HG02884 (cell line): ENCODE measurements at regions not wholly inside any gene's neighbourhood (a gene's known extent, or its start where the extent isn't known, plus 50 kb on each side); places are given as distances from the start of the nearest gene placed in this dataset.
A peak's percentile ranks its signal among the peaks of the same experiment; 100 is the strongest.

ENCODE experiments used
- ATAC-seq: cut with Tn5 transposase; IDR thresholded peaks from one replicate; pipeline ENCODE4 v1.9.1; 2021; ENCODE audit warnings: mild to moderate bottlenecking, moderate library complexity; ENCODE audit not compliant: unreplicated experiment

DNA sequence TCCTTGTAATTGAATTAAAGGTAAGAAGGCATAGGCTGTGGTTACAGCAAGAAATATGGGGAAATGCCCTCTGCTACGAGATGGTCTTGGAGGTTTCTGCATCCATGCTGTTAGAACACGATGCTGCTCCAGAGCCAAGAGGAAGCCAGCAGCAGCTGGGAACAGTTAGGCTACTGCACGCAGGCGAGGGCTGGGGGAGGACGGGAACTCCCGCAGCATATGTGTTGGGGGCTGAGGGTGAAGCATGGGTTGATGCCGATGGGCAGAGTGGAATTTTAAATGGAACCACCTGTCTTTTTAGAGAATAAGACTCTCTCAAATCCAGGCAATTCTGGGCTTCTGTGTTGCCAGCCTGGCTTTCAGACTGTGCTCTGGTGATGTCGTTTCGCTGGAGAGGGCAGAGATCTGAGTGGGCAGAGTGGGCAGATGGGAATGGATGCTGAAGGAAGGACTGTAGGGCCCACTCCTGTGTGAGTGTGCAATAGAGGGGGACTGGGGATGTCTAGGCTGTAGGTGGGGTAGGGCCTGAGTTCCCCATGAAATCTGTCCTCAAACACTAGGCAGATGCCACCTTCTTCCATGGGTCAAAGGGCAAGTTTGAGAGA lies 417.0 kb upstream of the TPM1 start:
- ATAC-seq = no peak

DNA sequence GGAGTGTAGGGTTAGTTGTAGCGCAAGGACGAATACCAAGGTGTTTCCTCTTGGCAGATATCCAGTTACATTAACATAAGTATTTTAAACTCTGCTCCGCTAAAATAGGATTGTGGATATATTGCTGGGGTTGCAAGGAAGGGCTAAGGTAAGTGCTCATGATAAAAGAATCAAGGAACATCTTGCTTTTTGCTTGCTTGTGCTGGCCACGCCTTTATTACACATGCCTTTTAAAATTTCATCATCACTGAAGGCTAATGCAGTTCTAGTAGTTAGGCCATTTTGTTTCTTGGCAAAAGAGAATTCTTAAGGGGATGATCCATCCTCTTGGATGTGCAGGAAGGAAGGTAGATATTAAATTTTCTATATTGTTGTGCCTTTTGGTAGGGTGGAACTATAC lies 415.6 kb upstream of the TPM1 start:
- no peak for ATAC-seq

DNA sequence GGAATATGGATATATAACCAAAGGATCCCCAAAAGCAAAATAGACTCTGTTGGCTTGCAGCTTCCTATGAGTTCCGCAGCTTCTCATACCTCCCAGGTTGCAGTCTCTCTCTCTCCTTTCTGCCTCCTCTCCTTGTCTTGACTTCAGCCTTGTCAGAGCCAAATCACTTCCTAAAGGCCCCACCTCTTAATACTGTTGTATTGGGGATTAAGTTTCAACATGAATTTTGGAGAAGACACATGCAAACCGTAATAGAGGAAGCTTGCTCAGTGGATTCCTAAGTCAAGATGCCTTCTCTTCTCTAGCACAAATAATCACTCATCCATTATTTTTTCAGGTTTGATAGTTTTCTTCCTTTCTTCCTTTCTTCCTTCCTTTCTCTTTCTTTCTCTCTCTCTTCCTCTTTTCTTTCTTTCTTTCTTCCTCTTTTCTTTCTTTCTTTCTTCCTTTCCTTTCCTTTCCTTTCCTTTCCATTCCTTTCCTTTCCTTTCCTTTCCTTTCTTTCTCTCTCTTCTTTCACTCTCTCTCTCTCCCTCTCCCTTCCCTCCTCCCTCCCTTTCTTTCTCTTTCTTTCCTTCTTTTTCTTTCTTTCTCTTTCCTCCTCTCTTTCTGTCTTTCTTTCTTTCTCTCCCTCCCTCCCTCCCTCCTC lies 411.3 kb upstream of the TPM1 start:
- no peak for ATAC-seq

DNA sequence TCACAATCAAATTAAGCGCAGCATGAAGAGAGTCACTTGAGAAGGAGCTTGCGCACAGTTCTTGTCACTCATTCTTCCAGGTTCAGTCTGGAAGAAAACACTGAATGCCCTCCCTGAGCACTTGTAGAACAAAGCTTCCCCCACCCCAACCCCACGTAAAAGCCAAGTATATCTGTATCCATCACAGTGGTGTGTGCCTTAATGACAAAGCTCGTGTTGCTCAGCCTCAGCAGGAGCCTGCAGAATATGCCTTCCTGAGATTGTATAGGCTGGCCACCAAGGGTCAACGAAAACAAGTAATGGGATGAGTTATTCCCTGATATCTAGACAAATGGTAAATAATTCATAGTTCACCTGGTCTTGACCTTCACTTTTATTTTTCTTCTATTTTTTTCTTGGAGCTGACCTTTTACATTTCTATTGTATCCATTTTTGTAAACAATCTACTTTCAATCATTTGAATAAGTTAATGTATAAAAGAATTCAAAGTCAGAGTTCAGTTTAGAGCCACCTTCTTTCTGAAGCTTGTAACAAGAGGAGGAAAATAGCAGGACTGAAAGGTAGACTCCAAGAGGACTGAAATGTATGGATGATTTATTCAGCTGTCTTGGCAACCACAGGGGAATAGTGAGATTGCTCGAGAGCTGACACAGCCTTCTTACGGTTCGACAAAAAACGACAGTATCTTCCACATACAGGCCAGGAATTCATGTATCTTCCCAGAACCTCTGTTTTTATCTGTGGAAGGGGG lies 405.5 kb upstream of the TPM1 start:
- ATAC-seq = no peak

DNA sequence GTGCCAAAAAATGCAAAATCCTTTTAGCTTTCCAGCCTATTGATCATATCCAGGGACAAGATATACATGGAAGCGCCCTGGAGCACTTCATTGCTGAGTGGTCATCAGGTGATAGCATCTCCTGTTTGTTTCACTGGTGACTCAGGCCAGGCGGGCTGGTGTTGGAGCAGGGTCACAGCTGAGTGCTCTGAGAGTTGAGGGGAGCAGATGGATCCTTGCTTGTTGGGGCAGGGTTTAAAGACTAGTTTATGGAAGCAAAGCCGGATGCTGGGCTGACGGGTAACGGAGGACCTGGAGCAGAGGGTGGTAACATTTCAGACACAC lies 405.0 kb upstream of the TPM1 start:
- ATAC-seq = no peak

DNA sequence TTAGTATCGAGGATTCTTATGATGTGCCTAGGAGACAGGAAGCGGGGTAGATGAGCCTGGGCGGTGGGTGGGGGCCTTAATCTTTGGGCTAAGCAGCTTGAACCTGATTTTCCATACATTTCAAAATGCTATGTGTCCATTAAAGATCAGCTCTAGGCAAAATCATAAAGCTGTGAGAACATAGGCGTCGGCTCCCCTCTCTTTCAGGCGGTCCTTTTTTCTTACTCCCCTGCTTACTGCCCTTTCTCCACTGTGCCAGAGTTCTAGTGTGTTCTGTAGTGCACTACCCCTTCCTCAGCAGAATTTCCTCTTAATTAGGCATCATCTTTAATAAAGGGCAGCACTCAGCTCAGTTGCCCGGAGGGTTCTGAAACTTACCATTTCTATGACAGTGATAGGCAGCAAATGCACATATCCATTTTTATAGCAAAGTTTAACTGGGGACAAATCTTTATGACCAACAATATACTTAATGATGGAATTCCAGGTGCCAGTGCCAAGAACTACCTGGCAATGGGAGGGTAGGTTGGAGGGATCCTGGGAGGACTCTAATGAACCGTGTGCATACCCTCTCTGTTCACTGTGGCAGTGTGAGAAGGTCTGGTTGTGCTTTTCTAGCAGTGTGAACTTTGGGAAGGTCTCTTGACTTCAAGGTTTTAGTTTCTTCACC lies 404.5 kb upstream of the TPM1 start:
- ATAC-seq = no peak

DNA sequence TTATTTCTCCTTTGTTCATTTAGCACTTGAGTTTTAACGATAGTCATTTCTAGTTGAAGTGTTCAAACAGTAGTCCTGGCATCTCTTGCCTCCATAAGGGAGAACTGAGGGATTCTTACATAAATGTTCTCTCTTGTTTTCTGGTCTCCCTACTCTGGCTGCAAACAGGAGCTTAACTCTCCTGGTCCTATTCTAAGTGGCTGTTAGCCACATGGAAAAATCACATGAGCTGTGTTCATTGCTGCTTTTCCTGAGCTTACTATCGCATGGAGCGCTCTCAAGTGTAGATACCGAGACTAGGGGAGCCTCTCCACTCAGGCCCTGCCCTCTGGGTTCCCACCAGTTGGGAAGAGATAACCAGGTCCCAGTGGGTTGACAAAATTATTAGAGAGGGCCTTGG lies 403.1 kb upstream of the TPM1 start:
- ATAC-seq = no peak

DNA sequence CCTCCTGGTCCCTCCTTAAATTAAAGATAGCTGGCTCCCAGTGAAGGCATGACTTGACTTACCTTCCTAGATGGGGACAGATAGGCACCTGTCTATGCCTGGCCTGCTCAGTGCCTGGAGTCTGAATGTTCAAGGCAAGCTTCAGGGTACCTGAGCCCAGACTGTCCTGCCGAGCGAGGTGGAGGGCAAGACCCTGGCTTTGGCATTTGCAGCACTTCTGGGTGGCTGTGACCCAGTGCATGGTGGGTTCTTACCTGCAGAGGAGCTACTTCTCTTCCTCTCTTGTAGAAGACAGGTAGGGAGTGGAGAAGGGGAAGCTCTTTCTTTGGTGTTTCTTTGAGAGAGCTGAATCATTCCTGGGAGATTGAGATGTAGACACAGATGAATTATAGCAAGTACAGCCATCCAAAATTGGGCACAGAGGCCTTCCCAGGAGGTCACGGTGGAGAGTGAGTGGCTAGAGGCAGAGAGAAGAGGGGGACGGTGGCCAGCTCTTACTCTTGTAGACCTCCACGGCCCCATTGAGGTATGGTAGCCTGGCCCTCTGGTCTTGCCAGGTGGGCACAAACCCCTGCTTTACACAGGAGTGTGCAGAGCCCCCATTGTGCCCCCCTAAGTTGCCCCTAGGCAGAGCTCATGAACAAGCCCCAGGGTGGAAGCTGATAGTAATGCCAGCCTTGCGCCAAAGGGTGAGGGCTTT lies 402.5 kb upstream of the TPM1 start:
- no peak for ATAC-seq

DNA sequence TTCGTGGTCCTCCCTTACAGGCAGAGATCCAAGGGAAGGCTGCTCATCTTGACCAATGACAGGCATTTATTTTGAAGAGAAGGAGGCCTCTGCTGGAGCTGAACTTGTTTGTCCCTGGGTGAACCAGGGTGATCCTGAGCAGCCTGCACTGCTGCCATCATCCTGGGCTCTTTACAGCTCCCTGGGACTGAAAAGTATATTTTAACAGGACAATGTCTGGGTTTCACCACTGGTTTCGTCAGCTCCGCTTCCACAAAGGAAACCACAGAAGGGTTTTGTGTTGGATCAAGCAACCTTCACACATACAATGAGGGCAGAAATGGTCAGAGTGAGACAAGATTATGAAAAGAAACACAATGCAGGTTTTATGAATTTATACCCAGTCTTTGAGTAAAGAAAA lies 400.7 kb upstream of the TPM1 start:
- no peak for ATAC-seq

DNA sequence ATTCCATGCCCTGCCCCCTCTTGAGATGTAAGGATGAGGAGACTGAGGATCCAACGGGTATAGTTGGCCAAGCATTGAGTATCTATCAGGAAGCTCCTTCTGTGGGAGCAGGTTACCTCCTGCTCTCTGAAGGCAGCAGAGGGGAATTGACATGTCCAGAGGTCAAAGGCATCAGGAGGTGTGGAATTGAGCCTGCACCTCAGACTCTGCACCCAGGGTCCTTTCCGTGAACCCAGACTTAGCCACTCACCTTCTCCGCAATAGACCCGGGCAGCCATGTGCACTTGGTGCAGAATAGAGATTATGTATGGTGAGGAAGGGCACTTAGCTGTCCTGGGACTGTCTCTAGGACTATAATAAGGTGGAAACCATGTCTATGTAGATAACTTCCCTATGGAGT lies 399.0 kb upstream of the TPM1 start:
- no peak for ATAC-seq

DNA sequence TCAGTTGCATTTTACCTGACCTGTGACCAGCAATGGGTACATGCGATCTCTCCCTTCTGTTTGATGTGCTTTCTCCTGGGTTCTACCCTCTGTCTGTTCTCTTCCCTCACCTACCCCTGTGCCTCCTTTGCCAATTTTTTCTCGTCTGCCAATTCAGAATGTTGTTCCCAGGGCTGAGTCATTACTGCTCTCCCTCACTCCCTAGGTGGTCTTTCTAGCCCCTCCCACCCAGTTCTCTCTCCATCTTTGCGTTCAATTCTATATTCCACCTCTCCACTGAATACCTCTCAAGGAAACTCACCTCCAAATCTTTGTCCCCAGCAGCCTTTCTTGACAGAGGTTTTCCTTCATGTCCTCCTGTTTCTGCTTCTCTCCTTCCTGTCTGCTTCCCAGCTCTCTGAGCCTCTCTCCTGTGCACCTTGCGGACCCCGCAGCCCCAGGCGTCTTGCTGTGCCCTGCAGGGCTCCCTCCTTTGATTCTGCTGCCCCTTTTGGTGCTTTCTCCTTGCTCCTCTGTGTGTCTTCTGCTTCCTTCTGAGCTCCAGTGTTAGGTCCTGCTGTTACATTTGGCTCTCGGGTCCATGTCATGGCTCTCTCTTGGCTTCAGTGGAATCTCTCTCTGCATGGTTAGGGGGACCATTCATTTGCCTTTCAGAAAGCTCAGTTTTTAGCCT lies 398.2 kb upstream of the TPM1 start:
- no peak for ATAC-seq

DNA sequence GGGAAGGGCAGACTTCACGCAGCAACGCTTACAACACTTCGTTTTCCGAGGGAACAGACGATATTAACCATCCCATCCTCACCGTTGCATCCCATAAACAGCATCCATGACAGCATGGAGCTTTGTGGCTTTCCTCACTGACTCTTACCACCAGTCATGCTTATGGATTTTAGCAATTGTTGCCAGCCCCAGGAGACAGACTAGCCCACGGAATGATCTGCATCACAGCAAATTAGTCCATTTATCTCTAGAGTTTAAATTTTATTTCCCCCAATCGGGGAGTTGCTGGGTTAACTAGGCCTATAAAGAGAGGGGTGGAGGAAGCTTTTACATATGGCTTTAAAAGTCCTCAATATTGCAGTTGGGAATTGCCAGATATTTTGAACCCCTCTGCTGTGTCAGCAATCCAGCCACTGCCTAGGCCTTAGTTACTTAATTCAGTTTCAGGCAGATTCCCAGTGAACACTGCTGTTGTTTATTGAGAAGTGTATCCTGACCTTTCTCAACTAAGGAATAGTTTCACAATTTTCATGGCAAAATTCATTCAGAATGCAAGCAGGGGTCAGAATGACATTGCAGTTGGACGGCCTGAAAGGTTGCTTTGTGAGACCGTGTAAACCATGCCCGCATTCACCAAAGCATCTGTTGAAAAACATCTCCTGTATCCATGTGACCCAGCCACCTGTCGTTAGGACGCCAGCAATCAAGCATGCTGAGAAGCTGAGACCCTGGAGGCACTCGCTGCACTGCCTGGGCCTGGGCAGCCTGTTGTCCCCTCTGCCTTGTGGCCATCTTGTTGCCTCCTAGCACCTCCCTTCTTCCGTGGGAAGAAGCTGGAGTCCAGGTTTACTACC lies 397.4 kb upstream of the TPM1 start:
- no peak for ATAC-seq

DNA sequence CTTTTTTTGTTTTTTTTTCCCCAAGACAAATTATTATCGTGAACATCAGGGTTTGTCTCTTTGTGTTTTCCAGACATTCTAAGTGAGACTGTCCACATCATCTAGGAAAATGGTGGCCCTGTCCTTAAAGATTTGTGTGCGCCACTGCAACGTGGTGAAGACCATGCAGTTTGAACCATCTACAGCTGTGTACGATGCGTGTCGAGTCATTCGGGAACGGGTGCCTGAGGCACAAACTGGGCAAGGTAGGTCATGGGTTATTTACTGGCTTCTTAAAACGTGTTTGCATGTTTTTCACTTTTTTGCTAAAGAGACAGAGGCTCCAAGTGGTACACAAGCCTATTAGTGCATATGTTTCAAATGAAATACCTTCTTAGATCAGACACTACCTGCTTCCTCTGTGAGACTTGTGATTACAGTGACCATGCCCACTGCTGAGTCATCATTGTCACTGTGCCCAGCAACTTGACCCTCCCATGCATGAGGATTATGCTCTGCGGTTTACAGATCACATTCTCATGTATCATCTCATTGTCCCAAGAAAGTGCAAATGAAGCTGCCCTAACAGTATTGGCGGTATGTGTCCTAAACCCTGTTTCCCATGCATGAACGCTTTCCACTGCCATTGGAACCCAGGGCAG lies 395.2 kb upstream of the TPM1 start:
- ATAC-seq = no peak

DNA sequence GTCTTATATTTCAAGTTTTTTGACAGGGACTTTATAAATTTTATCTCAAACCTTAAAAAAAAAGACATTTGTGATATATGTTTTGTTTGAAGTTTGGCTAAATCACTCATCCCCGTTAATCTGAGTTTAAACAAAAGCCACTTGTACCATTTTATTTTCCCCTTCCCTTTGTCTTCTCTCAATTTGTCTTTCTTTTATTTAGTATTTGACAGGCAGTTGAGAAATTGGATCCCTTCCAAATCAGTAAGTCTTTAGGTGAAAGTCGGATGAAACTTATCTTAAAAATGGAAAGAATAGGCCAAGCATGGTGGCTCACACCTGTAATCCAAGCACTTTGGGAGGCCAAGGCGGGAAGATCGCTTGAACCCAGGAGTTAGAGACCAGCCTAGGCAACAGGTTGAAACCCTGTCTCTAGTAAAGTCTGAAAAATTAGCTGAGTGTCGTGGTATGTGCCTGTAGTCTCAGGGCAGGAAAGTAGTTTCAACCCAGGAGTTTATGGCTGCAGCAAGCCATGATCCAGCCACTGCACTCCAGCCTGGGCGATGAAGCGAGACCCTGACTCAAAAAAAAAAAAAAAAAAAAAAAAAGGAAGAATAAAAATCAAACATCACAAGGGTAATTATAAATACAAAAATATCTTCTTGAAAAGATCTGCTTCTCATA lies 394.6 kb upstream of the TPM1 start:
- no peak for ATAC-seq

DNA sequence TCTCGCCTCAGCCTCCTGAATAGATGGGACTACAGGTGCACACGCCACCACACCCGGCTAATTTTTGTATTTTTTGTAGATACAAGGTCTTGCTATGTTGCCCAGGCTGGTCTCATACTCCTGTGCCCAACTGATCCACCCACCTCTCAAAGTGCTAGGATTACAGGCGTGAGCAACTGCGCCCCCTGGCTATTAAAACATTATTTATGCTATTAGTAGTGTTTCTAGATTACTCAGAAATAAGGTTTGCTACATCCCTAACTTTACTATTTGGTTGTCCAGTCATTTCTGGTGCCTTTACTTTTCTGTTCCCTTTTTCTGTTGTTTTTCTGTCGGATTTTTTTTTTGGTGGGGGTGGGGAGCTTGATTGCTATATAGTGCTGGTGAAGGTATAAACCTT lies 393.6 kb upstream of the TPM1 start:
- ATAC-seq = no peak

DNA sequence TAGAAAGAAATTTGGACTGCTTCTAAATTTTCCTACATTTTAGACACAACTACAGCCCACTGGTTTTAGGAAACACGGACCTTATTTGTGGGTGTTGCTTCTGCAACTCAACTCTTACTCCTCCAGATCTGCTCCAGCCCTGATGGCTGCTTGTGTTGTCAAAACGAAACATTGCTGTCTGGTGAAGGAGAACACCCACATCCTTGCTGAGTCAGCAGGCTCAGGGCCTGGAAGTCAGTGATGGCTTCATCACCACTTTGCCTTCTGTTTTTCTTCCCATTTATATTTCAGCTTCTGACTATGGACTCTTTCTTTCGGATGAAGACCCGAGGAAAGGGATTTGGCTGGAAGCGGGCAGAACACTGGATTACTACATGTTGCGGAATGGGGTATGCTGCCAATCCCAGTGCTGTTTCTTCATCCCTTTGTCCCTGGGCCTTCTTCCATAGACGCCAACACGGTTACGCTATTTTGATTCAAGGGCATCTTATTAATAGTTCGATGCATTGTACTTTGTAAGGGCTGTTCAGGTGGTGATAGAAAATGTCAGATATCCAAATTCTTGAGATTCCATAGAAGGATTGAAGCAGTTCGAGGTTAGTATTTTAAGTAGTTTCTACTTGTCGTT lies 392.6 kb upstream of the TPM1 start:
- ATAC-seq = peak; percentile 86

DNA sequence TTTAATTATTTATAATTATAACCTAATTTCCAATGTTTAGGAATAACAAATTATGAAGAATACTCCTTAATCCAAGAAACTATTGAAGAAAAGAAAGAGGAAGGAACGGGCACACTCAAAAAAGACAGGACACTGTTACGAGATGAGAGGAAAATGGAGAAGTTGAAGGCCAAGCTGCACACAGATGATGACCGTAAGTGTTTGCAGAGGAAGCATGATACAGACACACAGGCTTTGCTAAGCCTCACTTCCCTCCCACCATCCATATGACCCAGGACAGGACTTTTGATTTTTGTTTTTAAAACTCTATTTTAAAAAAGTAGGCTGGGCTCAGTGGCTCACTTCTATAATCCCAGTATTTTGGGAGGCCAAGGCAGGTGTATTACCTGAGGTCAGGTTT lies 389.4 kb upstream of the TPM1 start:
- no peak for ATAC-seq

DNA sequence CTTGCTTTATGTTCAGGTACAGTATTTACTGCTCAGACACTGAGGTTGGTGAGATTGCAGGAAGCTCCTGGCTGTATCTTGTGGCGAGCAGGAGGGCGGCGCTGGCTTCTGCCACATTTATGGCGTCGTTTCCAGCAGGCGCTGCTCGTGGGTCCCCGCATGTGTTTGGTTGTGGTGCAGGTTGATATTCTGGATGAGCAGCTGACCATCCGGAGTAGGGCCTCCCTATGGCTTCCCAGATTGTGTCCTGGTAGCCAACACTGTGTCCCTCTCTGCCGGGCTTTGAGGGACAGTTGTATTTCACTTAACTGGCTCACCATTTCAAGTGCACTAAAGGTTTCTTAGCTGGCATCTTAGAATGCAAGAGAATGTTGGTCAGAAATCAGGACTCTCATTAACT lies 386.5 kb upstream of the TPM1 start:
- no peak for ATAC-seq
